ENCODE measurements at regions not wholly inside any gene's neighbourhood (a gene's known extent, or its start where the extent isn't known, plus 50 kb on each side); places are given as distances from the start of the nearest gene placed in this dataset.
"Not testable (repeated sequence)": the region's sequence is repeated elsewhere in the genome, so short reads cannot be mapped to it uniquely, and the experiment has no call there.

- H3K4me1 ChIP-seq (ENCODE audit: insufficient read depth, low read length); POLR2A ChIA-PET; H3K27me3 ChIP-seq (ENCODE audit: control insufficient read depth in 1 of 2, insufficient read depth in 2 of 2, low read length in 2 of 2); H3K4me3 ChIP-seq (replicated peaks in 1 of 3; ENCODE audit: insufficient read depth in 1 of 3, low read depth in 2 of 3, low read length in 3 of 3); H4K20me1 ChIP-seq (ENCODE audit: insufficient read depth, low read length); H3K9ac ChIP-seq (ENCODE audit: insufficient read depth, low read depth, low read length); DNase-seq (ENCODE audit: low spot score); intact Hi-C loops (cut with micrococcal nuclease; ENCODE audit: unreplicated experiment); CTCF ChIA-PET (ENCODE audit: low intra/inter-chr PET ratio, low total read pairs); H3K4me2 ChIP-seq (ENCODE audit: low read depth, low read length); in situ Hi-C loops (cut with HindIII; ENCODE audit: extremely low pct_ligation_motif_present, low pct_unique_long_range_greater_than_20kb); H3K36me3 ChIP-seq (replicated peaks in 1 of 2; ENCODE audit: control insufficient read depth in 1 of 2, insufficient read depth in 2 of 2, low read length in 2 of 2); FAIRE-seq; H2AFZ ChIP-seq (ENCODE audit: low read length); ATAC-seq; BruUV-seq (replicated peaks); H3K79me2 ChIP-seq (ENCODE audit: insufficient read depth, low read length); H3K27ac ChIP-seq (ENCODE audit: extremely low read length, insufficient read depth, low read length): not testable (repeated sequence)
- TF ChIP-seq MAFF (IDR thresholded peaks at IDR 0.05; ENCODE audit: low read depth, low read length) (peak; percentile 53), MAFK (conservative IDR thresholded peaks at IDR 0.05 in 1 of 2, IDR thresholded peaks at IDR 0.05 in 1 of 2; ENCODE audit: low read length in 2 of 2) (peak; percentile 6 to 65; a peak in 2 of 4 replicates)
- 0% methylated on average over 3 of the region's 3 CpGs for WGBS (ENCODE audit: low lambda C conversion rate)
- peaks cover 39% of the 10 kb centered on the region for H3K9me3 ChIP-seq (ENCODE audit: low read length)
Observed at GRCh38 chrY:13627323-13627722, 76.4 kb upstream of the TMSB4Y start.

GRCh38 chrY:13615943-13616304, 87.8 kb upstream of the TMSB4Y start:
- in situ Hi-C loops (cut with HindIII; ENCODE audit: extremely low pct_ligation_motif_present, low pct_unique_long_range_greater_than_20kb): no loop called here
- POLR2A ChIA-PET: no interaction called here
- FAIRE-seq: no peak
- 0% methylated on average over 3 of the region's 3 CpGs for WGBS (ENCODE audit: low lambda C conversion rate)
- Histone ChIP-seq H3K4me1 (ENCODE audit: insufficient read depth, low read length) (no peaks in the 10 kb centered on the region), H3K27me3 (ENCODE audit: control insufficient read depth in 1 of 2, insufficient read depth in 2 of 2, low read length in 2 of 2) (no peaks in the 10 kb centered on the region), H3K4me3 (replicated peaks in 1 of 3; ENCODE audit: insufficient read depth in 1 of 3, low read depth in 2 of 3, low read length in 3 of 3) (no peak overlapping the region), H3K9me3 (ENCODE audit: low read length) (peaks cover 27% of the 10 kb centered on the region), H3K4me2 (ENCODE audit: low read depth, low read length) (no peak overlapping the region), H3K79me2 (ENCODE audit: insufficient read depth, low read length) (no peaks in the 10 kb centered on the region), H4K20me1 (ENCODE audit: insufficient read depth, low read length) (no peaks in the 10 kb centered on the region), H3K27ac (ENCODE audit: extremely low read length, insufficient read depth, low read length) (no peak overlapping the region), H2AFZ (ENCODE audit: low read length) (no peak overlapping the region), H3K9ac (ENCODE audit: insufficient read depth, low read depth, low read length) (no peak overlapping the region), H3K36me3 (replicated peaks in 1 of 2; ENCODE audit: control insufficient read depth in 1 of 2, insufficient read depth in 2 of 2, low read length in 2 of 2) (no peaks in the 10 kb centered on the region)
- CTCF ChIA-PET (ENCODE audit: low intra/inter-chr PET ratio, low total read pairs): no interaction called here
- intact Hi-C loops (cut with micrococcal nuclease; ENCODE audit: unreplicated experiment): no loop called here
- no peak for DNase-seq (ENCODE audit: low spot score)
- BruUV-seq (replicated peaks): no TSS peak
- ATAC-seq: no peak
- TF ChIP-seq RBM22 (optimal IDR thresholded peaks at IDR 0.05; ENCODE audit: low read length): no peak
- TF ChIP-seq ISL2 (CRISPR knock-in tag; IDR thresholded peaks at IDR 0.05): no peak
- TF ChIP-seq ZBTB3 (CRISPR knock-in tag; IDR thresholded peaks at IDR 0.05; ENCODE audit: borderline replicate concordance, low read depth): no peak
- no peak for TF ChIP-seq IRF1 (CRISPR knock-in tag; IDR thresholded peaks at IDR 0.05; ENCODE audit: low read depth)
- TF ChIP-seq ATF3 (CRISPR knock-in tag; IDR thresholded peaks at IDR 0.05): no peak
- no peak for TF ChIP-seq ZNF570 (CRISPR knock-in tag; IDR thresholded peaks at IDR 0.05; ENCODE audit: borderline replicate concordance)
- no peak for TF ChIP-seq FUBP1 (CRISPR knock-in tag; IDR thresholded peaks at IDR 0.05; ENCODE audit: borderline replicate concordance)
- TF ChIP-seq ELF4 (CRISPR knock-in tag; IDR thresholded peaks at IDR 0.05; ENCODE audit: borderline replicate concordance): no peak
- no peak for TF ChIP-seq ZFY (CRISPR knock-in tag; IDR thresholded peaks at IDR 0.05)
- TF ChIP-seq ZNF746 (CRISPR knock-in tag; IDR thresholded peaks at IDR 0.05): no peak
- TF ChIP-seq GATAD2A (CRISPR knock-in tag; IDR thresholded peaks at IDR 0.05): no peak

Measured in HepG2 (cell line).